Fibroblast of lung (primary cell): ENCODE measurements at regions not wholly inside any gene's neighbourhood (a gene's known extent, or its start where the extent isn't known, plus 50 kb on each side); places are given as distances from the start of the nearest gene placed in this dataset.
"Not testable (repeated sequence)": the region's sequence is repeated elsewhere in the genome, so short reads cannot be mapped to it uniquely, and the experiment has no call there.

ENCODE experiments used
- DNase-seq, 2 donors: peaks; one replicate each; pipeline versions ENCODE4 v3.0.0 to v3.0.0-alpha.2; 2010; ENCODE audit warnings: low read depth in 2 of 2
- H2AFZ ChIP-seq: 2 replicates; pipeline ENCODE4 v1.5.1; 2012; ENCODE audit warnings: low read length, control low read depth, inconsistent platforms
- H3K27ac ChIP-seq: 2 replicates; pipeline ENCODE4 v1.5.1; 2011; ENCODE audit warnings: low read length, control low read depth; ENCODE audit not compliant: insufficient read depth
- H3K27me3 ChIP-seq: 2 replicates; pipeline ENCODE4 v1.5.1; 2011; ENCODE audit warnings: mild to moderate bottlenecking, low read length; ENCODE audit not compliant: control insufficient read depth, insufficient read depth
- H3K36me3 ChIP-seq: 2 replicates; pipeline ENCODE4 v1.5.1; 2011; ENCODE audit warnings: low read length; ENCODE audit not compliant: control insufficient read depth, insufficient read depth
- H3K4me1 ChIP-seq: 2 replicates; pipeline ENCODE4 v1.5.1; 2011; ENCODE audit warnings: low read length; ENCODE audit not compliant: control insufficient read depth, insufficient read depth; ENCODE audit errors: extremely low read depth
- H3K4me2 ChIP-seq: 2 replicates; pipeline ENCODE4 v1.5.1; 2011; ENCODE audit warnings: low read length, control low read depth; ENCODE audit not compliant: insufficient read depth; ENCODE audit errors: extremely low read depth
- H3K4me3 ChIP-seq, 4 experiments: fragments of 200-600 bp in 1 of 4; sonication (generic) in 1 of 4; replicated peaks in 1 of 4; 2 replicates each; pipeline ENCODE4 v1.5.1; 2011 to 2016; ENCODE audit warnings: low read length in 4 of 4, low read depth in 3 of 4, mild to moderate bottlenecking in 3 of 4, control low read depth in 2 of 4, inconsistent platforms in 1 of 4, mixed read lengths in 1 of 4; ENCODE audit not compliant: insufficient read depth in 1 of 4; ENCODE audit errors: control extremely low read depth in 1 of 4
- H3K79me2 ChIP-seq: 2 replicates; pipeline ENCODE4 v1.5.1; 2012; ENCODE audit warnings: mild to moderate bottlenecking, low read length, inconsistent platforms; ENCODE audit not compliant: control insufficient read depth, insufficient read depth
- H3K9ac ChIP-seq: 2 replicates; pipeline ENCODE4 v1.5.1; 2011; ENCODE audit warnings: mild to moderate bottlenecking, low read length, control low read depth; ENCODE audit not compliant: insufficient read depth
- H3K9me3 ChIP-seq: 2 replicates; pipeline ENCODE4 v1.5.1; 2012; ENCODE audit warnings: low read depth, low read length; ENCODE audit not compliant: control insufficient read depth, insufficient read depth
- H4K20me1 ChIP-seq: 2 replicates; pipeline ENCODE4 v1.5.1; 2011; ENCODE audit warnings: low read length; ENCODE audit not compliant: control insufficient read depth, insufficient read depth; ENCODE audit errors: extremely low read depth
- CTCF ChIP-seq, 2 donors: IDR thresholded peaks in 1 of 2; conservative IDR thresholded peaks in 1 of 2; 1 replicate in 1 of 2; 2 replicates in 1 of 2; pipeline ENCODE4 v1.5.1; 2011 to 2012; ENCODE audit warnings: low read length in 2 of 2, control low read depth in 1 of 2, inconsistent platforms in 1 of 2, low read depth in 1 of 2, mild to moderate bottlenecking in 1 of 2
- EZH2 ChIP-seq: IDR thresholded peaks from 2 replicates; pipeline ENCODE4 v1.5.1; 2012; ENCODE audit warnings: low read length, control low read depth, mild to moderate bottlenecking; ENCODE audit errors: missing control alignments

GRCh38 chr10:2547606-2548005 lies 519.7 kb upstream of the PFKP start:
- Histone ChIP-seq H3K27ac (no peak overlapping the region), H4K20me1 (no peaks in the 10 kb centered on the region), H3K4me1 (no peaks in the 10 kb centered on the region), H3K4me3 (no peak overlapping the region), H3K79me2 (no peaks in the 10 kb centered on the region), H3K27me3 (no peaks in the 10 kb centered on the region), H3K4me2 (no peak overlapping the region), H3K9ac (no peak overlapping the region), H3K36me3 (no peaks in the 10 kb centered on the region), H2AFZ (no peak overlapping the region), H3K9me3 (no peaks in the 10 kb centered on the region)
- TF ChIP-seq EZH2 (no peak), CTCF (conservative IDR thresholded peaks at IDR 0.05 in 1 of 2, IDR thresholded peaks at IDR 0.05 in 1 of 2; ENCODE audit: low read depth in 1 of 2, low read length in 2 of 2) (no peak)
- DNase-seq: no peak

DNA sequence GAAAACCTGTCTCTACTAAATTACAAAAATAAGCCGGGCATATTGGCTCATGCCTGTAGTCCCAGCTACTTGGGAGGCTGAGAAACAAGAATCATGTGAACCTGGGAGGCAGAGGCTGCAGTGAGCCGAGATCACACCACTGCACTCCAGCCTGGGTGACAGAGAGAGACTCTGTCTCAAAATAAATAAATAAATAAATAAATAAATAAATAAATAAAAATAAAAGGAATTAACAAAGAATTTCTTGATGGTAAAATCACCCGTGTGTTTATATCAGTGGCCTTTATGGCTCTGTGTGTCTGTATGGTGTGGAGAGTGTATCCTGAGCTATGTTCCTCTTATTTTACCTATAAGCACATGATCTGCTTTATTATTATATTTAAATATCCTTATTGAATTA lies 520.5 kb upstream of the PFKP start:
- H3K4me3 ChIP-seq, H3K4me1 ChIP-seq, DNase-seq, H3K4me2 ChIP-seq, H3K9ac ChIP-seq, H3K27me3 ChIP-seq, H3K36me3 ChIP-seq, H3K27ac ChIP-seq, H3K9me3 ChIP-seq, H3K79me2 ChIP-seq, H2AFZ ChIP-seq, H4K20me1 ChIP-seq: not testable (repeated sequence)

GRCh38 chr10:2543974-2544373 lies 523.4 kb upstream of the PFKP start:
- H3K9ac ChIP-seq: no peak overlapping the region
- TF ChIP-seq EZH2 (no peak), CTCF (conservative IDR thresholded peaks at IDR 0.05 in 1 of 2, IDR thresholded peaks at IDR 0.05 in 1 of 2; ENCODE audit: low read depth in 1 of 2, low read length in 2 of 2) (no peak)

More at GRCh38 chr10:2543974-2544373, 523.4 kb upstream of the PFKP start:
- Histone ChIP-seq H3K4me3 (no peak overlapping the region), H3K27me3 (no peaks in the 10 kb centered on the region), H3K36me3 (no peaks in the 10 kb centered on the region), H3K4me2 (no peak overlapping the region), H3K4me1 (no peaks in the 10 kb centered on the region), H2AFZ (no peak overlapping the region), H3K27ac (no peak overlapping the region), H4K20me1 (no peaks in the 10 kb centered on the region), H3K79me2 (no peaks in the 10 kb centered on the region), H3K9me3 (no peaks in the 10 kb centered on the region)
- no peak for DNase-seq
